GM12865 (cell line): ENCODE measurements at regions not wholly inside any gene's neighbourhood (a gene's known extent, or its start where the extent isn't known, plus 50 kb on each side); places are given as distances from the start of the nearest gene placed in this dataset.

Experiments used
- DNase-seq: peaks from one replicate; pipeline ENCODE4 v3.0.0; 2010; ENCODE audit warnings: low read depth
- H3K4me3 ChIP-seq: 2 replicates; pipeline ENCODE4 v1.5.1; 2011; ENCODE audit warnings: mild to moderate bottlenecking, low read depth, low read length, control low read depth
- CTCF ChIP-seq: IDR thresholded peaks from 2 replicates; pipeline ENCODE4 v1.5.1; 2011; ENCODE audit warnings: low read length, control low read depth, low read depth, inconsistent platforms; ENCODE audit not compliant: insufficient read depth; ENCODE audit errors: missing control alignments

- DNase-seq = no peak
- TF ChIP-seq CTCF = no peak
- no peak overlapping the region for H3K4me3 ChIP-seq
Observed at GRCh38 chr5:164170814-164171213, 665.4 kb downstream of the MAT2B start.

DNA sequence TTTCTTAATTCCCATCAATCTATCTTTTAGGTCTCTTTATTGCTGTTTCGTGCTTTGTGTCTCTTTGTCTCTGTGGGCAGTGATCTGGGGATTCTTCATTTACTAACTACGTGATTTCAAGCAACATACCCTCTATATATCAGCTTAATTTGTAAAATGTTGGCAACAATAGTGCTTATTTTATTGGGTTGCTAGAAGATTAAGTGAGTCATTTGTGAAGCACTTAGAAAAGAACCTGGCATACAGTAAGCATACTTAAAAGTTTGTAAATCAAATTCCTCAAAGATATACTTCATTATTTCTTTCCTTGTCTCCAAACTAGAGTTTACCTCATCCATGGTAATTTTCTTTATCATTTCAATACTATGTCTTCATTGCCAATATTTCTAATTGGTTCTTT, 669.7 kb downstream of the MAT2B start:
- TF ChIP-seq CTCF = no peak
- no peak overlapping the region for H3K4me3 ChIP-seq
- no peak for DNase-seq

DNA sequence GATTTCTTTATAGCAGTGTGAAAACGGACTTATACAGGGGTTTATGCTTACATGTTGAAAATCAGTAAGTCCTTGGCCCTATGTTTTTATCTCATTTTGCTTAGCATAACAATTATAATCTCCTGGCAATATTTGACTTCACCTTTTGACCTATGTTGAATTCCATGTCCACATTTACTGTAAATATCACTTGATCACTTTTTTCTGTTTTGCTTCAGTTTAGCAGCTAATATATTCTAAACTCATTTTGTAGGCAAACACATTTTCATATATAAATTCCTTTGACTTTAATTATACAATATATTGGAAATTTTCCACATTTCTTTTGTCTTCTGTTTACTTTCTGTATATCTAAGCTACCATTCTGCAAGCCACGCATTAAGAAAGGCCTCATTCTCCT, 674.0 kb downstream of the MAT2B start:
- TF ChIP-seq CTCF = no peak
- DNase-seq = no peak
- no peak overlapping the region for H3K4me3 ChIP-seq

- no peak overlapping the region for H3K4me3 ChIP-seq
- no peak for TF ChIP-seq CTCF
- no peak for DNase-seq
Observed at GRCh38 chr5:164181604-164182003, 676.2 kb downstream of the MAT2B start.

- TF ChIP-seq CTCF = no peak
- no peak overlapping the region for H3K4me3 ChIP-seq
- no peak for DNase-seq
Observed at GRCh38 chr5:164184158-164184557, 678.7 kb downstream of the MAT2B start.

- no peak for TF ChIP-seq CTCF
Observed at GRCh38 chr5:164185000-164185399, 679.6 kb downstream of the MAT2B start.

GRCh38 chr5:164186550-164186949, 681.1 kb downstream of the MAT2B start:
- H3K4me3 ChIP-seq = no peak overlapping the region
- no peak for TF ChIP-seq CTCF
- DNase-seq = no peak

More at GRCh38 chr5:164185000-164185399, 679.6 kb downstream of the MAT2B start:
- no peak overlapping the region for H3K4me3 ChIP-seq
- no peak for DNase-seq
